NCI-H774 (cell line): ENCODE measurements at regions not wholly inside any gene's neighbourhood (a gene's known extent, or its start where the extent isn't known, plus 50 kb on each side); places are given as distances from the start of the nearest gene placed in this dataset.

Experiments
- DNase-seq: peaks from one replicate; lab custom pipeline; 2025; lab: John Stamatoyannopoulos, UW

GRCh38 chr4:128565565-128566186, 243.8 kb upstream of the JADE1 start:
- no peak for DNase-seq

GRCh38 chr4:128565054-128565453, 244.4 kb upstream of the JADE1 start:
- DNase-seq, result no peak

DNA sequence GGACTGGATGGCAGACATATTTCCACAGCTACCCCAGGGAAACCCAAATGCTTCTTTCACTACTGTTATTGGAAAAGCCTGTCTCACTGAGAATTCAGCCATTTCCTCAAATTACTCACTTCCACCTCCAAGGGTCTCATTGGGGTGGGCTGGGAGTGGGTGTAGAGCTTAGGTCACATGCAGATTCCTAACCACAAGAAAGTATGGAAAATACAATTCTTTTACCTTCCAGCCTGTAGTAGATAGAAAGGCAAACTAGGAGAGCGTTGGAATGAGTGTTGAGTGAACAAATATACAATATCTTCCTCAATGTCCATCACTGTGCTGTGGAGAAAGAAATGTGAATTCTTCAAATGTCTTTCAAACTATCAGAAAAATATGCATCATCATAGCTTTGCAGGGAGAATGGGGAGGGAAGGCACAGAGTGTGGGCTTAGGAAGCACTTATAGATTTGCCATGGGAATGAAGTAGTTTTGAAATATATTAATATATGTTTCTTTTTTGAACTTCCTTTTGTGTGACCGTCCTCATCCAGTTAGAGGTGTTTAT, 245.3 kb upstream of the JADE1 start:
- DNase-seq, result no peak

- no peak for DNase-seq
Observed at GRCh38 chr4:128560754-128561495, 248.6 kb upstream of the JADE1 start.

- DNase-seq, result no peak
Observed at GRCh38 chr4:128558896-128559679, 250.4 kb upstream of the JADE1 start.

DNA sequence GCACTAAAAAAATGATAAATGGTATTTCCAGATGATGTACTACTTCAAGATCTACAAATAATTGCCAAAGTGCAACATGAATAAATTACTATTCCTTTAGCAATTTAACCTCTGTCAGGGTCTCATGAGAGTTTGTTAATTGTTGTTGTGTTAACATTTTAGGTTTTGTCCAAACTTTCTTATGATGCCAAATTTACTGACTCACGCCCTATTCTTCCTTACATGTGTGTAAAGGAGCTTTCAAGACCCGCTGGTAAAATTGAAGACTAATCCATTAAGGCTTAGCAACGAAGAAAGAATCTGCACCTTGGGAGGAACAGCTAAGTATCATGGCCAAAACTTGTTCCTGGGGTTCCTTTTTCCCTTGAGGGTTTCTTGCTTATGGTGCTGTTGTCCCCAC, 252.7 kb upstream of the JADE1 start:
- DNase-seq, result no peak

GRCh38 chr4:128553686-128554515, 255.6 kb upstream of the JADE1 start:
- DNase-seq, result no peak

DNA sequence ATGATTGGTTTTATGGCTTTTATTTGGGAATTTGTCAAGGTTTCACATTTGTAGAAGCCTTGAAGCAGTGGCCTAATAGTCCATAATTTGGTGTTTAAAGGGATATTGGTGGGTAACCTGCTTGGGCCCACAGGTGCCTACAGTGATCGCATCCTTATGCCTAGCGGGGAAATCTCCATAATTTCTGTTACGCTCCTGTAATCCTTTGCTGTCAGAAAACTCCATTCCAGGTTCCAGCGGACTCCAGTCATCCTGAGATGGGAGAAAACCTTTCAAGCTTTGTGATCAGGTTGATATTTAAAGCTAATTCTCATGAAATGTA, 257.0 kb upstream of the JADE1 start:
- DNase-seq, result no peak

- DNase-seq, result no peak
Observed at GRCh38 chr4:128551280-128551679, 258.2 kb upstream of the JADE1 start.

GRCh38 chr4:128550060-128550459, 259.4 kb upstream of the JADE1 start:
- no peak for DNase-seq

GRCh38 chr4:128549636-128550035, 259.9 kb upstream of the JADE1 start:
- no peak for DNase-seq

DNA sequence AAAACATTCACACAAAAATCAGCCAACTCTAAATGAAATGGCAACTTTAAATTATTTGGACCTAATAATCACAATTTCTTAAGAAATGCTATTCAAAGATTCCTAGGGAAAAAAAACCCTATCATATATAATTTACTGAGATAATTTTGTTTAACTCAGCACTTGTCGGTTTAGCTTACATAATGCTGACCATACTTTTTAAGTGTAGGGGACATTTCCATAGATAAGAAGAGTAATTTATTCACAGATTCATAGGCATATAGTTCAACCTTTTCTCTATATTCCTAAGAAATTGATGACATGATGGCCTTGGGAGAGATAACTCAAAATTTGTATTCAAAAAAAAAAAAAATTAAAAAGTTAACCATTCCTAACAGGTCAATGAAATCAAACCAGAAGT, 260.8 kb upstream of the PGRMC2 start:
- no peak for DNase-seq

- no peak for DNase-seq
Observed at GRCh38 chr4:128544272-128544671, 256.7 kb upstream of the PGRMC2 start.

- DNase-seq, result no peak
Observed at GRCh38 chr4:128543696-128544095, 256.1 kb upstream of the PGRMC2 start.

- DNase-seq, result no peak
Observed at GRCh38 chr4:128542047-128542446, 254.4 kb upstream of the PGRMC2 start.

GRCh38 chr4:128540122-128540521, 252.5 kb upstream of the PGRMC2 start:
- DNase-seq, result no peak

GRCh38 chr4:128538111-128538882, 250.7 kb upstream of the PGRMC2 start:
- no peak for DNase-seq

GRCh38 chr4:128536746-128537145, 249.1 kb upstream of the PGRMC2 start:
- no peak for DNase-seq

DNA sequence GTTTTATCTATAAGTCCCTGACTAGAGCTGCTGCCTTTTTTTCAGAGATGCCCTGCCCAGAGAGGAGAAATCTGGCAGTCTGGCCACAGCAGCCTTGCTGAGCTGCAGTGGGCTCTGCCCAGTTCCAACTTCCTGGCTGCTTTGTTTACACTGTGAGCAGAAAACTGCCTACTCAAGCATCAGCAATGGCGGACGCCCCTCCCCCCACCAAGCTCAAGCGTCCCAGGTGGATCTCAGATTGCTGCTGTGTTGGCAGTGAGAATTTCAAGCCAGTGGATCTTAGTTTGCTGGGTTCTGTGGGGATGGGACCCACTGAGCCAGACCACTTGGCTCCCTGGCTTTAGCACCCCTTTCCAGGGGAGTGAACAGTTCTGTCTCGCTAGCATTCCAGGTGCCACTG, 247.9 kb upstream of the PGRMC2 start:
- peak; percentile 3 for DNase-seq

- DNase-seq, result no peak
Observed at GRCh38 chr4:128528793-128529553, 241.4 kb upstream of the PGRMC2 start.
